Mesothelial cell of epicardium (in vitro differentiated cells): ENCODE measurements at regions not wholly inside any gene's neighbourhood (a gene's known extent, or its start where the extent isn't known, plus 50 kb on each side); places are given as distances from the start of the nearest gene placed in this dataset.
"Not testable (repeated sequence)": the region's sequence is repeated elsewhere in the genome, so short reads cannot be mapped to it uniquely, and the experiment has no call there.

Source experiments
- DNase-seq, 2 experiments: peaks; one replicate each; pipeline ENCODE4 v3.0.0; 2021; ENCODE audit warnings: low spot score in 2 of 2; ENCODE audit not compliant: unreplicated experiment in 2 of 2
- H3K27ac Mint-ChIP-seq: 2 replicates; pipeline ENCODE4 v1.8.0; 2021; ENCODE audit warnings: mixed read lengths
- H3K27me3 Mint-ChIP-seq: 2 replicates; pipeline ENCODE4 v1.8.0; 2021; ENCODE audit warnings: low read depth, mixed read lengths
- H3K36me3 Mint-ChIP-seq: 2 replicates; pipeline ENCODE4 v1.8.0; 2021; ENCODE audit warnings: mixed read lengths
- H3K4me1 Mint-ChIP-seq: 2 replicates; pipeline ENCODE4 v1.8.0; 2021; ENCODE audit warnings: mixed read lengths
- H3K4me3 Mint-ChIP-seq: 2 replicates; pipeline ENCODE4 v1.8.0; 2021; ENCODE audit warnings: mild to moderate bottlenecking, moderate library complexity, mixed read lengths
- H3K9me3 Mint-ChIP-seq: 2 replicates; pipeline ENCODE4 v1.8.0; 2021; ENCODE audit warnings: mixed read lengths
- CTCF ChIP-seq: fragments of 200-600 bp; sonication (generic); IDR thresholded peaks from one replicate; pipeline ENCODE4 v1.5.0; 2021; ENCODE audit warnings: antibody characterized with exemption; ENCODE audit not compliant: unreplicated experiment

GRCh38 chr9:108394726-108395125 lies 461.1 kb downstream of the ACTL7B start:
- Mint-ChIP-seq H3K9me3 (peaks cover 5% of the 10 kb centered on the region), H3K27me3 (no peaks in the 10 kb centered on the region), H3K36me3 (no peaks in the 10 kb centered on the region), H3K4me3 (no peak overlapping the region), H3K27ac (no peak overlapping the region), H3K4me1 (no peaks in the 10 kb centered on the region)
- no peak for TF ChIP-seq CTCF
- no peak for DNase-seq

GRCh38 chr9:108393481-108394001 lies 462.2 kb downstream of the ACTL7B start:
- not testable (repeated sequence) for H3K9me3 Mint-ChIP-seq, H3K36me3 Mint-ChIP-seq, H3K4me1 Mint-ChIP-seq, H3K27ac Mint-ChIP-seq, H3K4me3 Mint-ChIP-seq, H3K27me3 Mint-ChIP-seq, DNase-seq

GRCh38 chr9:108392877-108393276 lies 462.9 kb downstream of the ACTL7B start:
- no peak for TF ChIP-seq CTCF
- peaks cover 5% of the 10 kb centered on the region for H3K9me3 Mint-ChIP-seq
- no peaks in the 10 kb centered on the region for H3K36me3 Mint-ChIP-seq
- H3K27me3 Mint-ChIP-seq = no peaks in the 10 kb centered on the region
- H3K4me1 Mint-ChIP-seq = no peaks in the 10 kb centered on the region
- DNase-seq = no peak
- no peak overlapping the region for H3K4me3 Mint-ChIP-seq
- H3K27ac Mint-ChIP-seq = no peak overlapping the region

GRCh38 chr9:108389056-108389455 lies 466.7 kb downstream of the ACTL7B start:
- no peak for TF ChIP-seq CTCF
- H3K9me3 Mint-ChIP-seq = no peaks in the 10 kb centered on the region
- no peaks in the 10 kb centered on the region for H3K36me3 Mint-ChIP-seq
- no peaks in the 10 kb centered on the region for H3K27me3 Mint-ChIP-seq
- H3K4me1 Mint-ChIP-seq = peaks cover 16% of the 10 kb centered on the region
- DNase-seq = no peak
- H3K27ac Mint-ChIP-seq = no peak overlapping the region
- H3K4me3 Mint-ChIP-seq = no peak overlapping the region

GRCh38 chr9:108386859-108387384 lies 468.9 kb downstream of the ACTL7B start:
- Mint-ChIP-seq H3K27me3 (no peaks in the 10 kb centered on the region), H3K4me1 (peaks cover 29% of the 10 kb centered on the region), H3K9me3 (no peaks in the 10 kb centered on the region), H3K4me3 (no peak overlapping the region), H3K27ac (no peak overlapping the region), H3K36me3 (no peaks in the 10 kb centered on the region)
- TF ChIP-seq CTCF = no peak
- DNase-seq = no peak

- no peak for DNase-seq
- Mint-ChIP-seq H3K36me3 (no peaks in the 10 kb centered on the region), H3K27me3 (no peaks in the 10 kb centered on the region), H3K9me3 (no peaks in the 10 kb centered on the region), H3K4me1 (peaks cover 29% of the 10 kb centered on the region), H3K27ac (no peak overlapping the region), H3K4me3 (no peak overlapping the region)
- no peak for TF ChIP-seq CTCF
Observed at GRCh38 chr9:108386032-108386431, 469.8 kb downstream of the ACTL7B start.
